DOHH2 (cell line): ENCODE measurements at regions not wholly inside any gene's neighbourhood (a gene's known extent, or its start where the extent isn't known, plus 50 kb on each side); places are given as distances from the start of the nearest gene placed in this dataset.
A peak's percentile ranks its signal among the peaks of the same experiment; 100 is the strongest.

ENCODE experiments used
- H3F3A ChIP-seq: fragments of 200-600 bp; sonication (generic), shearing (Covaris generic); 2 replicates; pipeline ENCODE4 v1.6.0; 2016; ENCODE audit warnings: antibody characterized with exemption, mild to moderate bottlenecking; ENCODE audit not compliant: control insufficient read depth, insufficient read depth
- H3K27ac ChIP-seq: fragments of 200-600 bp; sonication (generic); 2 replicates; pipeline ENCODE4 v1.5.1; 2014; ENCODE audit warnings: low read depth, mild to moderate bottlenecking, low read length, moderate library complexity
- H3K27me3 ChIP-seq: fragments of 200-600 bp; sonication (generic); 2 replicates; pipeline ENCODE4 v1.6.1; 2014; ENCODE audit warnings: mild to moderate bottlenecking, low read length, mixed read lengths; ENCODE audit not compliant: control insufficient read depth
- H3K36me3 ChIP-seq: fragments of 200-600 bp; sonication (generic); 2 replicates; pipeline ENCODE4 v1.6.1; 2014; ENCODE audit warnings: mild to moderate bottlenecking, low read length, moderate library complexity, mixed read lengths; ENCODE audit not compliant: control insufficient read depth
- H3K4me1 ChIP-seq: fragments of 200-600 bp; sonication (generic); 2 replicates; pipeline ENCODE4 v1.6.1; 2014; ENCODE audit warnings: mild to moderate bottlenecking, low read length, mixed read lengths; ENCODE audit not compliant: control insufficient read depth
- H3K4me2 ChIP-seq: fragments of 200-600 bp; sonication (generic); 2 replicates; pipeline ENCODE4 v1.6.0; 2014; ENCODE audit warnings: mild to moderate bottlenecking, low read length, moderate library complexity
- H3K4me3 ChIP-seq: fragments of 200-600 bp; sonication (generic); 2 replicates; pipeline ENCODE4 v1.5.1; 2014; ENCODE audit warnings: mild to moderate bottlenecking, low read length, mixed read lengths
- H3K79me2 ChIP-seq: fragments of 200-600 bp; sonication (generic); 2 replicates; pipeline ENCODE4 v1.6.1; 2014; ENCODE audit warnings: mild to moderate bottlenecking, low read length, mixed read lengths; ENCODE audit not compliant: control insufficient read depth
- H3K9me2 ChIP-seq: fragments of 200-600 bp; sonication (generic); replicated peaks from 2 replicates; pipeline ENCODE4 v1.6.1; 2014; ENCODE audit warnings: mild to moderate bottlenecking, low read length, mixed read lengths; ENCODE audit not compliant: control insufficient read depth
- H3K9me3 ChIP-seq: fragments of 200-600 bp; sonication (generic); 2 replicates; pipeline ENCODE4 v1.6.1; 2014; ENCODE audit warnings: antibody characterized with exemption, low read length, mixed read lengths; ENCODE audit not compliant: control insufficient read depth, insufficient read depth
- H4K20me1 ChIP-seq: fragments of 200-600 bp; sonication (generic); 2 replicates; pipeline ENCODE4 v1.6.0; 2014; ENCODE audit warnings: low read depth, mild to moderate bottlenecking, antibody characterized with exemption, low read length, moderate library complexity; ENCODE audit not compliant: control insufficient read depth, insufficient read depth
- CTCF ChIP-seq: fragments of 200-600 bp; sonication (generic); IDR thresholded peaks from one replicate; pipeline ENCODE4 v1.5.1; 2014; ENCODE audit warnings: antibody characterized with exemption, mild to moderate bottlenecking, low read depth, low read length; ENCODE audit not compliant: poor library complexity, severe bottlenecking
- EZH2phosphoT487 ChIP-seq: fragments of 200-600 bp; sonication (generic); IDR thresholded peaks from 2 replicates; pipeline ENCODE4 v1.6.1; 2017; ENCODE audit warnings: borderline replicate concordance, mild to moderate bottlenecking, antibody characterized with exemption, low read length, moderate library complexity, mixed read lengths

- Histone ChIP-seq H3F3A (no peaks in the 10 kb centered on the region), H3K4me3 (no peak overlapping the region), H3K27me3 (0 out of 2 replicates have a peak, but pooled peaks cover 3% of the 10 kb centered on the region), H3K36me3 (no peaks in the 10 kb centered on the region), H3K4me2 (no peak overlapping the region), H3K4me1 (no peaks in the 10 kb centered on the region), H3K27ac (no peak overlapping the region), H3K9me3 (peaks cover 11% of the 10 kb centered on the region; the same call in 1 of the 2 replicates), H4K20me1 (no peaks in the 10 kb centered on the region), H3K9me2 (no peaks in the 10 kb centered on the region), H3K79me2 (no peaks in the 10 kb centered on the region)
- no peak for TF ChIP-seq EZH2phosphoT487
- TF ChIP-seq CTCF, result no peak
Observed at GRCh38 chr7:41899823-41900433, 197.0 kb upstream of the INHBA start.

GRCh38 chr7:41893656-41894055 is 190.8 kb upstream of the INHBA start:
- Histone ChIP-seq H3K27ac (no peak overlapping the region), H3K27me3 (peaks cover 17% of the 10 kb centered on the region), H3K4me2 (no peak overlapping the region), H3K4me1 (no peaks in the 10 kb centered on the region), H3K9me3 (no peaks in the 10 kb centered on the region), H3K36me3 (no peaks in the 10 kb centered on the region), H3K9me2 (no peaks in the 10 kb centered on the region), H3F3A (no peaks in the 10 kb centered on the region), H3K4me3 (no peak overlapping the region), H4K20me1 (no peaks in the 10 kb centered on the region), H3K79me2 (no peaks in the 10 kb centered on the region)
- no peak for TF ChIP-seq CTCF
- no peak for TF ChIP-seq EZH2phosphoT487

GRCh38 chr7:41892356-41893100 is 189.6 kb upstream of the INHBA start:
- Histone ChIP-seq H3K27me3 (peaks cover 24% of the 10 kb centered on the region), H3K27ac (no peak overlapping the region), H3K9me3 (no peaks in the 10 kb centered on the region), H3K36me3 (no peaks in the 10 kb centered on the region), H3K4me2 (no peak overlapping the region), H3F3A (no peaks in the 10 kb centered on the region), H3K4me1 (no peaks in the 10 kb centered on the region), H4K20me1 (no peaks in the 10 kb centered on the region), H3K4me3 (no peak overlapping the region), H3K9me2 (no peaks in the 10 kb centered on the region), H3K79me2 (no peaks in the 10 kb centered on the region)
- peak; percentile 51 for TF ChIP-seq CTCF
- TF ChIP-seq EZH2phosphoT487, result no peak
